Stimulated activated naive CD8-positive, alpha-beta T cell treated with anti-CD3 and anti-CD28 coated beads, Interleukin-15, amount 100 ng/mL, for 72 hours (primary cell): ENCODE measurements at regions not wholly inside any gene's neighbourhood (a gene's known extent, or its start where the extent isn't known, plus 50 kb on each side); places are given as distances from the start of the nearest gene placed in this dataset.

Source experiments
- ATAC-seq: fragments of 150-1000 bp; cut with Tn5 transposase; 2 replicates; pipeline ENCODE4 v1.10.0; 2021; ENCODE audit warnings: mild to moderate bottlenecking, moderate library complexity
- DNase-seq, 2 donors: peaks; one replicate each; pipeline ENCODE4 v3.0.0; 2021 to 2022
- H3K27ac Mint-ChIP-seq, 2 donors: one replicate each; pipeline ENCODE4 v1.8.0; 2022; ENCODE audit warnings: mild to moderate bottlenecking in 2 of 2, mixed read lengths in 2 of 2, moderate library complexity in 2 of 2
- H3K27me3 Mint-ChIP-seq: one replicate; pipeline ENCODE4 v1.8.0; 2022; ENCODE audit warnings: mixed read lengths
- H3K4me1 Mint-ChIP-seq: one replicate; pipeline ENCODE4 v1.8.0; 2022; ENCODE audit warnings: mild to moderate bottlenecking, mixed read lengths
- H3K4me3 Mint-ChIP-seq, 2 donors: one replicate each; pipeline ENCODE4 v1.8.0; 2022; ENCODE audit warnings: mild to moderate bottlenecking in 2 of 2, mixed read lengths in 2 of 2, moderate library complexity in 1 of 2
- H3K9me3 Mint-ChIP-seq, 2 donors: one replicate each; pipeline ENCODE4 v1.8.0; 2022; ENCODE audit warnings: mixed read lengths in 2 of 2

- Mint-ChIP-seq H3K9me3 (peaks cover 0 to 2% of the 10 kb centered on the region in 2 donors), H3K27ac (no peak overlapping the region), H3K27me3 (no peaks in the 10 kb centered on the region), H3K4me1 (no peaks in the 10 kb centered on the region), H3K4me3 (no peak overlapping the region)
- DNase-seq, result no peak
- ATAC-seq, result no peak
Measured at GRCh38 chr2:12396699-12397098, 320.0 kb upstream of the TRIB2 start.

- no peak for ATAC-seq
- DNase-seq, result no peak
- no peaks in the 10 kb centered on the region for H3K27me3 Mint-ChIP-seq
- no peak overlapping the region for H3K27ac Mint-ChIP-seq
- H3K9me3 Mint-ChIP-seq, result peaks cover 0 to 7% of the 10 kb centered on the region in 2 donors
- H3K4me3 Mint-ChIP-seq, result no peak overlapping the region
- H3K4me1 Mint-ChIP-seq, result no peaks in the 10 kb centered on the region
Measured at GRCh38 chr2:12397854-12398253, 318.9 kb upstream of the TRIB2 start.

- Mint-ChIP-seq H3K27me3 (no peaks in the 10 kb centered on the region), H3K27ac (no peak overlapping the region), H3K4me3 (no peak overlapping the region), H3K9me3 (peaks cover 0 to 12% of the 10 kb centered on the region in 2 donors), H3K4me1 (no peaks in the 10 kb centered on the region)
- DNase-seq (no peak), ATAC-seq (no peak)
Measured at GRCh38 chr2:12399240-12399639, 317.5 kb upstream of the TRIB2 start.

- Mint-ChIP-seq H3K4me3 (no peak overlapping the region), H3K27ac (no peak overlapping the region), H3K27me3 (no peaks in the 10 kb centered on the region), H3K9me3 (peaks cover 0 to 12% of the 10 kb centered on the region in 2 donors), H3K4me1 (no peaks in the 10 kb centered on the region)
- ATAC-seq, result no peak
- DNase-seq, result no peak
Measured at GRCh38 chr2:12400543-12400942, 316.2 kb upstream of the TRIB2 start.

GRCh38 chr2:12402440-12403139 lies 314.1 kb upstream of the TRIB2 start:
- DNase-seq (no peak), ATAC-seq (no peak)
- Mint-ChIP-seq H3K9me3 (peaks cover 0 to 12% of the 10 kb centered on the region in 2 donors), H3K27me3 (no peaks in the 10 kb centered on the region), H3K27ac (no peak overlapping the region), H3K4me1 (no peaks in the 10 kb centered on the region), H3K4me3 (no peak overlapping the region)

- no peak overlapping the region for H3K4me3 Mint-ChIP-seq
- ATAC-seq, result no peak
Measured at GRCh38 chr2:12404497-12404896, 312.2 kb upstream of the TRIB2 start.

GRCh38 chr2:12407160-12407559 lies 309.6 kb upstream of the TRIB2 start:
- no peak overlapping the region for H3K27ac Mint-ChIP-seq
- no peak overlapping the region for H3K4me3 Mint-ChIP-seq
- H3K9me3 Mint-ChIP-seq, result peaks cover 0 to 6% of the 10 kb centered on the region in 2 donors
- no peaks in the 10 kb centered on the region for H3K27me3 Mint-ChIP-seq
- no peak for DNase-seq
- no peak for ATAC-seq
- H3K4me1 Mint-ChIP-seq, result peaks cover 2% of the 10 kb centered on the region

More at GRCh38 chr2:12404497-12404896, 312.2 kb upstream of the TRIB2 start:
- DNase-seq, result no peak
- Mint-ChIP-seq H3K27ac (no peak overlapping the region), H3K4me1 (no peaks in the 10 kb centered on the region), H3K27me3 (no peaks in the 10 kb centered on the region), H3K9me3 (peaks cover 0 to 12% of the 10 kb centered on the region in 2 donors)

GRCh38 chr2:12412898-12413305 lies 303.8 kb upstream of the TRIB2 start:
- peak overlapping the region in 1 of 2 donors; percentile 66 for H3K27ac Mint-ChIP-seq
- H3K4me3 Mint-ChIP-seq, result no peak overlapping the region
- H3K9me3 Mint-ChIP-seq, result no peaks in the 10 kb centered on the region
- no peaks in the 10 kb centered on the region for H3K27me3 Mint-ChIP-seq
- peak; percentile 99 for ATAC-seq
- DNase-seq, result peak; percentile 52 to 61
- H3K4me1 Mint-ChIP-seq, result peaks cover 26% of the 10 kb centered on the region

GRCh38 chr2:12415536-12415935 lies 301.2 kb upstream of the TRIB2 start:
- Mint-ChIP-seq H3K4me1 (peaks cover 26% of the 10 kb centered on the region), H3K27me3 (no peaks in the 10 kb centered on the region), H3K4me3 (no peak overlapping the region), H3K27ac (no peak overlapping the region), H3K9me3 (no peaks in the 10 kb centered on the region)
- ATAC-seq (no peak), DNase-seq (no peak)

GRCh38 chr2:12416600-12416999 lies 300.1 kb upstream of the TRIB2 start:
- H3K4me1 Mint-ChIP-seq, result peaks cover 26% of the 10 kb centered on the region
- no peak for ATAC-seq
- no peaks in the 10 kb centered on the region for H3K9me3 Mint-ChIP-seq
- DNase-seq, result peak in 1 of 2 donors; percentile 20
- no peak overlapping the region for H3K4me3 Mint-ChIP-seq
- H3K27me3 Mint-ChIP-seq, result no peaks in the 10 kb centered on the region
- H3K27ac Mint-ChIP-seq, result no peak overlapping the region

GRCh38 chr2:12417786-12418185 lies 298.9 kb upstream of the TRIB2 start:
- DNase-seq (no peak), ATAC-seq (no peak)
- no peaks in the 10 kb centered on the region for H3K9me3 Mint-ChIP-seq
- H3K4me3 Mint-ChIP-seq, result no peak overlapping the region
- H3K27ac Mint-ChIP-seq, result no peak overlapping the region
- no peaks in the 10 kb centered on the region for H3K27me3 Mint-ChIP-seq
- H3K4me1 Mint-ChIP-seq, result peaks cover 18% of the 10 kb centered on the region

- DNase-seq (no peak), ATAC-seq (no peak)
- H3K4me3 Mint-ChIP-seq, result no peak overlapping the region
- H3K27ac Mint-ChIP-seq, result no peak overlapping the region
- H3K27me3 Mint-ChIP-seq, result no peaks in the 10 kb centered on the region
- H3K4me1 Mint-ChIP-seq, result peaks cover 11% of the 10 kb centered on the region
- H3K9me3 Mint-ChIP-seq, result no peaks in the 10 kb centered on the region
Measured at GRCh38 chr2:12419803-12420202, 296.9 kb upstream of the TRIB2 start.

- Mint-ChIP-seq H3K4me3 (no peak overlapping the region), H3K27me3 (no peaks in the 10 kb centered on the region), H3K4me1 (peaks cover 8% of the 10 kb centered on the region), H3K9me3 (no peaks in the 10 kb centered on the region), H3K27ac (no peak overlapping the region)
- ATAC-seq (no peak), DNase-seq (no peak)
Measured at GRCh38 chr2:12421046-12421445, 295.7 kb upstream of the TRIB2 start.

- Mint-ChIP-seq H3K4me1 (no peaks in the 10 kb centered on the region), H3K27ac (no peak overlapping the region), H3K9me3 (no peaks in the 10 kb centered on the region), H3K4me3 (no peak overlapping the region), H3K27me3 (no peaks in the 10 kb centered on the region)
- no peak for DNase-seq
- ATAC-seq, result no peak
Measured at GRCh38 chr2:12424219-12424618, 292.5 kb upstream of the TRIB2 start.

GRCh38 chr2:12424809-12425208 lies 291.9 kb upstream of the TRIB2 start:
- no peak for ATAC-seq
- no peaks in the 10 kb centered on the region for H3K4me1 Mint-ChIP-seq
- H3K9me3 Mint-ChIP-seq, result no peaks in the 10 kb centered on the region
- DNase-seq, result no peak
- H3K27me3 Mint-ChIP-seq, result no peaks in the 10 kb centered on the region
- no peak overlapping the region for H3K4me3 Mint-ChIP-seq
- peak overlapping the region in 1 of 2 donors; percentile 19 for H3K27ac Mint-ChIP-seq

- Mint-ChIP-seq H3K27ac (peak overlapping the region in 1 of 2 donors; percentile 79), H3K9me3 (no peaks in the 10 kb centered on the region), H3K27me3 (no peaks in the 10 kb centered on the region), H3K4me3 (no peak overlapping the region), H3K4me1 (peaks cover 7% of the 10 kb centered on the region)
- no peak for ATAC-seq
- DNase-seq, result no peak
Measured at GRCh38 chr2:12428324-12428723, 288.4 kb upstream of the TRIB2 start.

GRCh38 chr2:12428786-12429185 lies 287.9 kb upstream of the TRIB2 start:
- Mint-ChIP-seq H3K4me3 (no peak overlapping the region), H3K9me3 (no peaks in the 10 kb centered on the region), H3K27me3 (no peaks in the 10 kb centered on the region), H3K4me1 (peaks cover 7% of the 10 kb centered on the region), H3K27ac (no peak overlapping the region)
- no peak for ATAC-seq
- DNase-seq, result no peak
